ENCODE measurements at regions not wholly inside any gene's neighbourhood (a gene's known extent, or its start where the extent isn't known, plus 50 kb on each side); places are given as distances from the start of the nearest gene placed in this dataset.
"Not testable (repeated sequence)": the region's sequence is repeated elsewhere in the genome, so short reads cannot be mapped to it uniquely, and the experiment has no call there.

- DNase-seq, result no peak
These were observed 131.7 kb upstream of the CCNG1 start for GRCh38 chr5:163305655-163306054.

- no peak for DNase-seq
These were observed 131.0 kb upstream of the CCNG1 start for GRCh38 chr5:163306421-163306820.

GRCh38 chr5:163309914-163310313, 127.5 kb upstream of the CCNG1 start:
- DNase-seq, result no peak

GRCh38 chr5:163310997-163311396, 126.4 kb upstream of the CCNG1 start:
- no peak for DNase-seq

- no peak for DNase-seq
These were observed 124.8 kb upstream of the CCNG1 start for GRCh38 chr5:163312598-163312997.

- DNase-seq, result not testable (repeated sequence)
These were observed 124.3 kb upstream of the CCNG1 start for GRCh38 chr5:163313049-163313448.

- not testable (repeated sequence) for DNase-seq
These were observed 121.0 kb upstream of the CCNG1 start for GRCh38 chr5:163316374-163316773.

GRCh38 chr5:163318707-163319106, 118.7 kb upstream of the CCNG1 start:
- no peak for DNase-seq

GRCh38 chr5:163321511-163321910, 115.9 kb upstream of the CCNG1 start:
- DNase-seq, result no peak

- no peak for DNase-seq
These were observed 106.4 kb upstream of the CCNG1 start for GRCh38 chr5:163330723-163331668.

- not testable (repeated sequence) for DNase-seq
These were observed 101.3 kb upstream of the CCNG1 start for GRCh38 chr5:163336074-163336473.

- DNase-seq, result no peak
These were observed 98.2 kb upstream of the CCNG1 start for GRCh38 chr5:163339148-163339547.

- not testable (repeated sequence) for DNase-seq
These were observed 97.0 kb upstream of the CCNG1 start for GRCh38 chr5:163340378-163340777.

GRCh38 chr5:163342306-163342705, 95.1 kb upstream of the CCNG1 start:
- DNase-seq, result peak in 1 of 14 donors; percentile 47

GRCh38 chr5:163345216-163345615, 92.2 kb upstream of the CCNG1 start:
- DNase-seq, result no peak

GRCh38 chr5:163347671-163348070, 89.7 kb upstream of the CCNG1 start:
- DNase-seq, result peak in 8 of 14 donors; percentile 5 to 44 (median 26)

GRCh38 chr5:163350083-163350482, 87.3 kb upstream of the CCNG1 start:
- DNase-seq, result no peak

GRCh38 chr5:163352531-163352930, 84.9 kb upstream of the CCNG1 start:
- DNase-seq, result no peak

- DNase-seq, result not testable (repeated sequence)
These were observed 81.6 kb upstream of the CCNG1 start for GRCh38 chr5:163355811-163356210.

- DNase-seq, result no peak
These were observed 79.8 kb upstream of the CCNG1 start for GRCh38 chr5:163357636-163358035.

GRCh38 chr5:163360656-163361055, 76.7 kb upstream of the CCNG1 start:
- no peak for DNase-seq

- no peak for DNase-seq
These were observed 75.9 kb upstream of the CCNG1 start for GRCh38 chr5:163361450-163361849.

GRCh38 chr5:163362840-163363371, 74.5 kb upstream of the CCNG1 start:
- no peak for DNase-seq

GRCh38 chr5:163363389-163363788, 74.0 kb upstream of the CCNG1 start:
- DNase-seq, result no peak

Measured in C1 segment of cervical spinal cord (tissue), 14 donors.